HG02798 (cell line): ENCODE measurements at regions not wholly inside any gene's neighbourhood (a gene's known extent, or its start where the extent isn't known, plus 50 kb on each side); places are given as distances from the start of the nearest gene placed in this dataset.

Experiments
- ATAC-seq: cut with Tn5 transposase; IDR thresholded peaks from one replicate; pipeline ENCODE4 v1.9.1; 2021; ENCODE audit warnings: mild to moderate bottlenecking; ENCODE audit not compliant: unreplicated experiment, poor library complexity

DNA sequence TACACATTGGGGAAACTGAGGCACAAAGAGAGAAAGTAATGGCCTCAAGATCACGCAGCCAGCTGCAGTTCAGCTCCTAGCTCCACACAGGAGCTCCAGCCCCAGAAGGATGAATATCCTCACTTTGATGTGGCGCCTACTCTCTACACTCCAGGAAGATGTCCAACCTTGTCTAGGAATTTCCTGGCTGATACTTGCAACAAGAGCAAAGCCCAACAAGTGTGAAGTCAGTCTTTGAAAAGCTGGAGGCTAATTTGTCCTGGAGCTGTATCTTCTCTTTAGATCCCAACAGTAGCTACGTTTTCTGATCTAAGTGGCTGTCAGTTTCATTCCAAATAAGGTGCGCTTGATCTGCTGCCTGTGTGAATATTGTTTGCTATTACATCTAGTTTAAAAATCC, 344.9 kb downstream of the PTPRU start:
- ATAC-seq = no peak

- no peak for ATAC-seq
These were observed 343.6 kb downstream of the PTPRU start for GRCh38 chr1:29579821-29580425.

DNA sequence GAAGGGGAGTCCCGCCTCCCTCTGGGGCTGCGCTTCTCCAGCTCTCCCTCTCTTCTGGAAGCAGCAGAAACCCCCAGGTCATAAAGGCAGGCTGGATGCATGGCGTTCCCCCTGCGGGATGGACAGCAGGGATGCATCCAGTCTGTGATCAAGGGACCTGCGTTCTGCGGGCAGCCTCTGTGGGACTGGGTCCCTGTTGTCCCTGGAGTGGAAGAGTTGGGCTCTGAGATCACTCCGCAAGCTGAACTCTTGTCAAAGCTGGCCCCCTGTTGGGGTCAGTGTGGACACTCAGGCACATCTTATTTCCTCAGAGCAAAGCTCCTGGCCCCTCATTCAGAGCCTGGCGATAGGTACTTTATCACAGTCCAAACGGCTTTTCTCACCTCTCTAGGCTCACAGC, 341.2 kb downstream of the PTPRU start:
- no peak for ATAC-seq

DNA sequence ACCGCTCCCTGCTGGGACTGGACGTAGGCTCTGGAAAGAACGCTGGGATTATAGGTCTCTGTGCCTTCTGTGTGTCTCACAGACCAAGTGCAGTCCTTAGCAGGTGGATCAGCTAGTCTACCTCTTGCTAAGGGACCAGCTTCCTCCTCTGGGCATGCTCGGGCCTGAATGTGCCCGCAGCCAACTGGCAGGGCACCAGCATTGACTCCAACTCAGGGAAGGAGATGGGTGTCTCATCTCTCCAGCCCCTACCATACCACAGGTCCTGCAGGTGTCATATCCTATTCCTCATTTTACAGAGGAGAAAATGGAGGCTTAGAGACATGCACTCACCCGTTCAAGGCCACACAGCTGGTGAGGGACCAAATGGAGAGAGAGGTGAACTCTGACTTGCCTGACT, 340.2 kb downstream of the PTPRU start:
- ATAC-seq = no peak

DNA sequence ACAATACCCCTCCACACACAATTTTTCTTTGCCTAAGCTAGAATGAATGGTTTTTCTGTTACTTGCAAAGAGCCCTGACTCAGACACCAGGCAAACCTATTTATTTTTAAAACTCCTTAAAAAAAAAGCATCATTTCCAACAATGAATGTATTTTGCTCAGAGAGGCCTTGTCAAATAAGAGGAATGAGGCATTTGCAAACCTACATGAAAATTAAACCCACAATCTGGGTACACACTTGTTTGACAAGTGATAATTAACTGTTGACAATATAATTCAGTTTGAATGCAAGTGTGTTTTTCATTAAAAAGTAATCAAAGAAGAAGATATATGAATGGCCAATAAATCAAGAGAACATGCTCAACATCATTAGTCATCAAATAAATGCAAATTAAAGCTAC, 339.5 kb downstream of the PTPRU start:
- ATAC-seq = no peak

- no peak for ATAC-seq
These were observed 339.0 kb downstream of the PTPRU start for GRCh38 chr1:29575277-29575676.

GRCh38 chr1:29574871-29575270, 338.5 kb downstream of the PTPRU start:
- no peak for ATAC-seq

- no peak for ATAC-seq
These were observed 333.8 kb downstream of the PTPRU start for GRCh38 chr1:29569971-29570634.

DNA sequence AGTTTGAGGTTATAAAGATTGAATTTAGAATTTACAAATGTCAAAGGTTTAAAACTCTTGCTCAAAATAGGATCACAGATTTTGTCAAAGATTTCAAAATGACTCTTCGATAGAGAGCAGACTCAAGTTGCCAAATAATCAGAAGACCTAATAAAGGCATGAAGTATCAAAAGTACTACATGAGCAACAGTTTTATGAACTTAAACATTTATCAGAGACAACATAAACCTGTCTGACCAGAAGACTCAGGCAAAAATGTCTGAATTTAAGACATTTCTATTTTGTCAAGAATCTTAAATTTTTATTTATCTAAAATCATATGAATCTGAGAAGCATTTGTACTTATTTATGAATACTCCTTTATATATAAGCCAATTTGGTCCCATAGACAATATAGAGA, 330.9 kb downstream of the PTPRU start:
- ATAC-seq = no peak

DNA sequence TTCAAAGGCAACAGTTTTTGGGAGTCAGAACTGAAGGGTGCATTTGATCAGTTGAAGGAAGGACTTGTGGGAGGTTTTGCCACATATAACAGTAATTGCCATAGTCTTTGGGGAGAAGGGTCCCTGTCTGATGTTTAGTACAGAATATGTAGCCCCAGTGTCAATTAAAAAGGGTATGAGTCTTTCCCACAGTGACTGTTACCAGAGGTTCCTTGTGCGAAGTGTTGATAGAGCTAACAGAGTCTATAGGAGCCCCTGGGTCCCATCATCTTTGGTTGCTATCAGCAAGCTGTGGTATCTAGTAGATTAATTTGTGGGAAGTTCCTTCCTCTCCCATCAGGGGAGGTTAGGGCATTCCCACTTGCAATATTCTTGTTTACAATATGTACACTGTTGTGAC, 329.2 kb downstream of the PTPRU start:
- no peak for ATAC-seq

DNA sequence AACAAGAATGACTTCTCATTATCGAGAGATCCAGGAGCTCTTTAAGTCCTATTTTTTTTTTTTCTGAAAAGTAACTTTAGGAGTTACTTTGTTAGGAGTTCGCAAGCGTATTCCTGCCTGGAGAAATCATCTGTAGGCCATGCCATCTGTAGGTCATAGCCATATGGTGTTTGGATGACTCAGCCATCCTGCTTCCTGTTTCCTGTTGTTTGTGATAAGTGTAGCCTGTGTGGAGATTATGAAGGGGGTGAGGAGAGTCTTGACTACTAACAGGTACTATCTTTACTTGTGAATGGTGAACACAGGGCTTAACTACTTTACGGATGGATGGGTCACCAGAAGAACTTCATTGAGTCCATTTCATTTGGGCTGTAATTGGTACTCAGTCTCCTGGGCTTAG, 327.2 kb downstream of the PTPRU start:
- no peak for ATAC-seq

DNA sequence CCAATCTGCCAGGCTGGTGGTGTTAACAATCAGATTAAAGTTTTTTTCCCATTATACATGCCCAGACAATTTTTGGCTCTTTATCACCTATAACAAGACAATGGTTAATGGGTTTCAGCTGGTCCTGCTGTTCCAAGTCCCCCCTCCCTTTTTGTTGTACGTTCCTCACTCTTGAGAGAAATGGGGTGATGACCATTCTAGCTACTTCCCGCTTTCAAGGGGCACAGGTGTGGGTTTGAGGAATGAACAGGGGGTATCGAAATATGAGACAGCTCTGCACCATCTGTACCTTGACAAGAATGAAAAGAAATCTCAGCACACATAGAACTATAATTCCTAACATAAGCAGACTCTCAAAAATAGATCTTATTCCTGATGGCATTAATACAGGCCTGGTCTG, 326.8 kb downstream of the PTPRU start:
- ATAC-seq = no peak

GRCh38 chr1:29559056-29559455, 322.7 kb downstream of the PTPRU start:
- no peak for ATAC-seq

DNA sequence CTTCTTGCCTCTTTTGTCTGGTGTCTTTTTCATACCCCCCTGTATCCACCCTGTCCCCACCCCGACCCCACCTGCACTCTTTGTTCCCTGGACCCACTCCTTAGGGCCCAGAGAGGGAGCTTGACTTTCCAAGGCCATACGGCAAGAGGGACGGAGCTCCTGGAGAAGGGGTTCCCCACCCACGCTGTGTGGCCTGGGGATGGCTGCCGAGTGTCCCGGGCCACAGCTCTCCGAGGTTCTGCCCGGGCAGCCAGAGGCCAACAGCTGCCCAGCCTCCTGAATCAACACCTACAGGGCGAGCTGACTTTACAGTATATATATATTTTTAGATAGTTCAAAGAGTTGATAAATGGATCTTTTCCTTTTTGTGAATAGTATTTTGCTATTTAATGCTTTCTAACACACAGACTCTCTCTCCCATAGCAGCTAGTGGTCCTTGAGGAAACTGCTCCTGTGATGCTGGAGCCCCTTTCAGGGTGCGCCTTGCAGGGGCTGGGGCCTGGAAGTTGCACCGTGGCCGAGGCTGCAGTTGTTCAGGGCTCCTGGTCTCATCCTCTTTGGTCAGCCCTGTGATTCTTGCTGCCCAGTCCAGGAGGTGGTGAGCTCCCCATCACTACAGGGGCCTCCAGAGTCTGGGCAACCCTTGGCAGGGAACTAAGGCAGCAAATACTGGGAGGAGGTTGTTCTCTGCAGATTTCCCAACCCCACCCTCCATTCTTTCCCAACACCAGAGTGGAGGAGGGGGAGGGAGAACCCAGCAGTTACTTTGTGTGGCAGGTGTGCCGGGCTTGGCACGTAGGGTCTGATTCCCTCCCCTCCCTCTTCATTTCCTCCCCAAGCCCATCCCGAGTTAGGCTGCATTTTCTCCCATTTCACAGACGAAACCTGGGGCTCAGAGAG, 321.6 kb downstream of the PTPRU start:
- ATAC-seq = no peak

DNA sequence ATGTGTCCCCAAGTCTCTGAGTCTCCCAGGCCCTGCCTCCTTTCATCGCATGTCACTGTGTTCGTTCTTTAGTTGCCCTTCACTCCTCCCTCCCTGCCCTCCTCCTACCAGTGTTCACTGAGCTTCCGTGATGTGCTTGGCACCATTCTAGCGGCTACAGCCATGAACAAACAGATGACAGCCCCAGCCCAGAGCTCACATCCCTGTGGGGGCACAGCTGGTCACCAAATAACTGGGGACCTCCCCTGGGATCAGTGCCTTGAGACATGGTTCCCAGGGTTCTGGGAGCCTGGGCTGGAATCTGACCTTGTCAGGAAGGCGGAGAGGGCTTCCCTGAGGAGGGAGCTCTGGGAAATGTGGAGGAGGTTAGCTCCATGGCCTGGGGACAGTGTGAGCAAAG, 320.7 kb downstream of the PTPRU start:
- ATAC-seq = no peak

GRCh38 chr1:29556657-29557056, 320.3 kb downstream of the PTPRU start:
- no peak for ATAC-seq

DNA sequence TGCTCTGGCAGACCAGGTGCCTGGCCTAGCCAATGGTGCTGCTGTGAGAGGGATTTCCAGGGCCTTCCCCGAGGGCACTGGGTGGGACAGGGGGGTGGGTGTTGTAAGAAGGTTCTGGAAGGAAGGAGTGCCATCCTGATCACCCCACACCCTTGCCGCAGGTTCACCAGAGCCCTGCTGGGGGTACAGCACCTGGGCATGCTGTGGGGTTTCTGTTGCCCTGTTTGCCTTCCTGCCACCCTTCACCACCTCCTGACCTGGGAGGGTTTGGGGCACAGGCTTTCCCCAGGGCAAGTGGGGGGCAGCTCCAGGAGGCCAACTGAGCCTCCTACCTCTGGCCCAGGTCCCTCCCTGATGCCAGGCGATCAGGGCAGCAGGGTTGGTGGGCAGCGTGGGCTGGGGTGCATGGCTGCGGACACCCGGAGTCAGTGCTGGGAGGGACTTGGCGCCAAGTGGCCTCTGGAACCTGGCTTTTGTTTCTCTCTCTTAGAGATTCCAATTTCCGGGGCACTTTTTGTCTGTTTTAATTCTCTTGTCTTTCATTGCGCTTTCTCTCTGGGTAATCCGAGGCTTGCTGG, 318.8 kb downstream of the PTPRU start:
- no peak for ATAC-seq

DNA sequence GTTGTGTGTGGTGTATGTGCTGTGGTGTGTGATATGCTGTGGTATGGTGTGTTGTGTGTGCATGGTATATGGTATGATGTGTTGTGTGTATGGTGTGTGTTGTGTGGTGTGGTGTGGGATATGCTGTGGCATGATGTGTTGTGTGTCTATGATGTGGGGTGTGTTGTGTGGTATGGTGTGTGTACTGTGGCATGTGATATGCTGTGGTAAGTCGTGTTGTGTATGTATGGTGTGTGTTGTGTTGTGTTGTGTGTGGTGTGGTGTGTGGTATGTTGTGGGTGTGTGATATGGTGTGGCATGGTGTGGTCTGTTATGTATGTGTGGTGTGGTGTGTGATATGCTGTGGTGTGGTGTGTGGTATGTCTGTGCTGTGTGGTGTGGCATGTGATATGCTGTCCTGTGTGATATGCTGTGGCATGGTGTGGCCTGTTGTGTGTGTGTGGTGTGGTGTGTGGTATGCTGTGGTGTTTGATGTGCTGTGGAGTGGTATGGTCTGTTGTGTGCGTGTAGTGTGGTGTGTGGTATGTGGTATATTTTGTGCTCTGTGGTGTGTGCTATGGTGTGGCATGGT, 318.0 kb downstream of the PTPRU start:
- ATAC-seq = no peak

DNA sequence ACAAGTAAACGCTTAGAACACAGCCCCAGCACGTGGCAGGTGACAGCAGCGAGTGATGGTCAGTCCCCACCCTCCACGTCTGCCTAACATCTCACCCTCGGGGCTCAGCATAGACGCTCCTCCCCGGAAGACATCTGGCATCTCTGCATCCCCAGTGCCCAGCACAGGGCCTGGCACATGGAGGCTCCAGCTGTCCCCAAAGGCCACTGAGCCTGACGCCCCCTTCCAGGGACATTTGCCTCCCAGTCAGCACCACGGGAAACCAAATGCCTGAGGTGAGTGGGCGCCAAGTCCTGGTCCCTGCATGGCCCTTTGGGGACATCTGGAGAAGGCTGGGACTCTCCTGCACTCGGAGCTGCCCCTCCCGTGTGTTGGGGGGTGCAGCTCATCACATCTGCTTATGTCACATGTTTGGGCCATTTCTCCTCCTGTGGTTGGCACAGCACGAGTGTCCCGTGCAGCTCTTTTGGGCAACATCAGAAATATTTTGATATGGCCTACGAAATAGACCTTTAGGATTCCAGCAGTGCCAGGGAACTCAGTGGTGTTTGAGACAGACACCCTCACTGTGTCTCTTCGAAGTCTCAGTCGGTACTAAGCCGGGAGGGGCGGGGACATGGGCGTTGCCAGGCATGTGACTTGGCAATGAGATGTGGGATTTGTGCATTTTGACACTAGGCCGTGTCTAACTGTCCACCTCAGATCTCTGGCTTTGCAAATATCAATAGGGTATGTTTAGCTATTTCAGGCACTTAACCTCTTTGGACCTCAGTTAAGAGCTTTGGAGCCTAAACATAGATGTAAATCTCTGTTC, 315.0 kb downstream of the PTPRU start:
- ATAC-seq = no peak
